GM21619 (cell line): ENCODE measurements at regions not wholly inside any gene's neighbourhood (a gene's known extent, or its start where the extent isn't known, plus 50 kb on each side); places are given as distances from the start of the nearest gene placed in this dataset.

Experiments used
- ATAC-seq: cut with Tn5 transposase; IDR thresholded peaks from one replicate; pipeline ENCODE4 v1.9.1; 2021; ENCODE audit not compliant: unreplicated experiment

DNA sequence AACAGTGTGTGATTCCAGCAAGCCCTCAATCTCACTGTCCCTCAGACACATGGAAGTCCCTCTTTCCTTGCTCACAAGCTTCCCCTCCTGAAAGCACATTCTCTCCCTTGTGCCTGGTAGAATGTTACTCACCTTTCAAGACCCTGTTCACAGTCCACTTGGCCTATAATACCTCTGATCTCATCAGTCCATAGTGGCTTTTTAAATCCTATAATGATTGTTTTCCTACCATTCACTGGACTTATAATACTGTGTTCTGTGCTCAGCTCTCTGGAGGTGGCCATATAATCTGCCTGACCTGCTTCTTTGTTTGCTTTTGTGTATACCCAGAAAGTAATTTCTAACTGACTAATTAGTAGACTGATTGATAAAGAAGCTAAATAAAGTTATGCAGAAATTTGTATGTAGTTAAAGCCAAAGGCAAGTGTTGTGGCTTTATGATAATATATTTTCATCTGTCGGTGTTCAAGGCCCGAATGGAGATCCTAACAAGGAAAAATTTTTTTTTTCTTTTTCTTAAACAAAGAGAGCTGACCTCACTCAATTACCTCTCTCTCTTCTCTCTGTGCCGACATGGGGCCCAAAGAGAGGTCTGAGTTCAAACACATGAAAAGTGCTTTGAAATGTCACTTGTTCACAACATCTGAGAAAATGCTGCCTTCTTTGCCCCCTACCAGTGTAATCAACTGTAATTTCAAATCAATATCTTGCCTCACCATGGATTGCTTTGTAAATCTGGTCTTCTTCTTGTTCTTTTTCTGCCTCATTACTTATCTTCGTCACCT, 1033.0 kb upstream of the PIK3C3 start:
- ATAC-seq: no peak

DNA sequence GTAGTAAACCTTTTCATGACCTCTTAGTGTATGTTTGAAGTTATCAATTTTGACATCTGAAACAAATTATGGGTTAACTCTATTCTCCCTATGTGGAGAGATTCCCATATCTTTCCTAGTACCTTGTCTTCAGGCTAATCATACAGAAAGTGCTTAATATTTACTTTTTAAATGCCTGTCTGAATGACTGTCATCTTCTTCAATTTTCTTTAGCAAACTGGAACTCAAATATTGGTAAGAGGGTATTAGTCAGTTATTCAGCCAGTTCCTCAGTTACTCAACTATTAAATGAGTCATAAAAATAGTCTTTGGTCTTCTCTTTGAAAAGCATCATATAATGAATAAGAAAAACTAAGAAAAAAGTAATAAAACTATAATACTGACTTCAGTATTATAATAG, 1038.0 kb upstream of the PIK3C3 start:
- no peak for ATAC-seq

DNA sequence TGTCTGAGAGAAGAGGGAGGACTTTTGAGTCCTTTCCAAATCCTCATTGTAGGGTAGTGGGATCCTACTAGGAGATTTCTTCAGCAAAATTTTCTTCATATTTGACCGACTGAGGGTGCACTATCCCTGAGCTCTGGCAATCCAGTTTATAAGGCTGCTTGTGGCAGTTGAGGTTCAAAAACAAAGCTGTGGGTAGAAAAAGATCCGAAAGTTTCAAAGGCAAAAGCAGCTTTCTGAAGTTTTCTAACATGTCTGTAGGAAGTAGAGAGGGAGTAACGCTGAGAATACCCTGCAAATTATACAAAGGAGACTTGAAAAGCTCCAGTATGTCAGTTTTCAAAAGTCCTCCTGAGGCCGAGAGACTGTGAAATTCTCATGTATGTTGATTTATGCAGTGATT, 1039.3 kb upstream of the PIK3C3 start:
- no peak for ATAC-seq

DNA sequence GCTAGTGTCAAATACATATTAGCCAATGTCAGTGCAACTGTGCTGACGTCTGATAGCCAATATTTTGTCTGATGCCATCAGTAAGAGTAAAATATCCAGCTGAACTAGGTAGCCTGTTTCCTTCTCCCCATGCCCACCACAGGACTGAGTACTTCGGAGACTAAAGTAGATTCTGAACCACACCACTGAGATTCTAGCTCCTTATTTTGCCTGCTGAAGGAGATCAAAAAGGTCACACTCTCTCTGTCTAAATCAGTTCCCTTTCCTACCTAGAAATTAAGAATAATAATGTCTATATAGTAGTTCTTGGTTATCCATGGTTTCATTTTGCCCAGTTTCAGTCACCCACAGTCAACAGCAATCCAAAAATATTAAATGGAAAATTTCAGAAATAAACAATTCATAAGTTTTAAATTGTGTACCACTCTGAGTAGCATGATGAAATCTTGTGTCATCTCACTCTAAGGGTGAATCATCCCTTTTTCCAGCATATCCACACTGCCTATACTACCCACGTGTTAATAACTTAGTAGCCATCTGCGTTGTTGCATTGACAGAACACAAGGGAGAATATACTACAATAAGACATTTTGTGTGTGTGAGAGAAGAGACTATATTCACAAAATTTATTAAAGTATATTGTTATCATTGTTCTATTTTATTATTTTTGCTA, 1043.3 kb upstream of the PIK3C3 start:
- ATAC-seq: no peak

DNA sequence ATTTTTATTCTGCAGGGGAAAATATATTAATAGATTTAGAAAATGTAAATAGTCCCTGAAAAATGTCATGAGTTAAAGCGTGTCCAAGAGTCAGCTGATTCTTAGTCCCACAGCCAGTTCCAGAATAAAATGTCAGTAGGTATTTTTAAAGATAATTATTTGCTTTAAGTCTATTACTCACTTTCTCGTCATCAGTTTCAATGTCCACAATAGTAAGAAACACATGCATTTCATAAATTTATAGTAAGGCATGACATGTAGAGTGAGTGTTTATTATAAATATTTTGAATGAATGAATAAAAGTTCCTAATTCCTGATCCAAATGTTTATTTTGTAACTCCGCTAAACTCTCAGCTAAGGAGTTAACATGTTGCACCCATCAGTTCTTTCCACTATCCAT, 1044.0 kb upstream of the PIK3C3 start:
- no peak for ATAC-seq

DNA sequence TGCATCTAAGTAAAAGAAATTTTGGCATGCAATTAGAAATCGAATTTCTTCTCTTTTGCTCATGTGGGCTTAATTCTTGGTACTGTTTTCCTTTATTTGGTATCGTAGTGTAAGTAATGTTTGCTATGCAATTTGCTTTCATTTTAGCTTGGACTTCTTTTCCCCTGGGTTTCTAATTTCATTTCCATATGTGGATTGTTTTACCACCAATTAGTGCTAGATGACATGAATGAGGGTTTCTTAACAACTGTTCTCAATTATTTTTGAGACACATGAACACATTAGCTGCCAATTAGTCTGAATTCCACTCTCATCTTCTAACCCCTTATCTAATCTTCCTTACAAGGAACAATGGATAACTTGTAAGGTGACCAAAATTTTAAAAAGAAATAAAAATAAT, 1047.2 kb upstream of the PIK3C3 start:
- ATAC-seq: no peak

DNA sequence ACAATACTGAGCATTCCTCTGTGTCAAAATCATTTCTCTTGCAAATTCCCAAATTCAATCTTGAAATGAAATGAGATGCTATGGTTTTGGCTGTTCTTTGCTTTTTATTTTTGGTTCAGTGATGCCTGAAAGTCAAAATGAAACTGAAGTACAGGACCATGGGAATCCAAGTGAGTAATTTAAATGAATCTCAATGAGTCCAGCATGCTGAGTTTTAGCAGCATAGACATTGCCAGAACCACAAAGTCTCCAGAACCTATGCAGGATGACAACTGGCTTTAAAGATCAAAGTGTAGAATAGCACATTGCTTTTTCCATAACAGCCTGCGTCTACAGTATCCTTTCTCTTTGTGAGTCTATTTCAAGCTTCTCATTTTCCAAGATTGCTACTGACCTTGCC, 1050.7 kb upstream of the PIK3C3 start:
- ATAC-seq: no peak

DNA sequence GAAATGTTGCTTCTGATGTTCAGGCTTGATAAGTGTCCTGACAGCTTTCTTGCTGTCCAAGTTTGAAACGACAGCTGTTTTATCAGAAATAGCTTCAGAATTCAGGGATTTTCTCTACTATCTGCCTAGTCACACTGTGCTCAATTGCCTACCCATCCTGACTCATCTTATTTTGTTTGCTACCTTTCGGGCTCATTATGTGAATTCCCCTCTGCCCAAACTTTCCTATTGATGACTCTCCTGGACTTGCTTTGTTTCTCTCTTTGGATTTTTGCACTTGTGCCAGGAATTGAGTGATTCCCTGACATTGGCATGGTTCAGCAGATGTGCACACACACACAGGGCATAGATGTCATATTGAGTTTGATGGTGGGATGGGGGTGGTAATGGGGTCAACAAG, 1052.6 kb upstream of the PIK3C3 start:
- ATAC-seq: no peak

DNA sequence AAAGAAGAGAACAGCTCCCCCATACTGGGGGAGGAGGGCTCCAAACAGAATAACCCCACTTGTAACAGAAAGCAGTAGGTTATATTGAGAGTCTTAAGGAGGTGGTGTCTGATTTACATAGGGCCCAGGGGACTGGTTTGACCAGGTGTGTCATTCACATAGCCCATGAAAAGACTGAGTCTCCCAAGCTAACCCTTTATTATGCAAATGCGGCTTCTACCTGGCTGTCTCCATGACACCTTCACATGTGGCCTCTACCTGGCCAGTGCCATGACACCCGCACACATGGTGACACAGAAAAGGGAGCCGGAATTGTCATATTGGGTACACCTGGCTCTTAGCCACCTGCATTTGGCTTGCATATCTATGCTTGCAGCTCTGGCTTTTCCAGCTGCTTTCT, 1057.2 kb upstream of the PIK3C3 start:
- ATAC-seq: no peak

DNA sequence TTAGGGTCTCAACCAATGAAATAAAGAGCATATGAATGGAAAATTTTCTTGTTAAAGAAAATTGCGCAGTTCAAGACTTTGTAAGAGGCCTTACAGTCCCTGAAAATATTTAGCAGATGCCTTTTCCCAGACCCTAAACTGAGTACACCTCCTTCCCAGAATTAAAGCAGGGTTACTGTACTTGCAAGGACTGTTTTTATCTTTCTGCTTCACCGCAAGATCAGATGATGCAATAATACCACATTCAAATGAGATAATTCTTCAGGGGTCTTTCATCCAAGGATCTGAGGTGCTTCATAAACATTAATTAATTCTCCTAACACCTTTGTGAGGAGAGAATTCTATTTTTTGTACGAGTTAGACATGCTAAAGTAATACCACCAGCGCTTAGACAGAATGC, 1071.8 kb upstream of the PIK3C3 start:
- no peak for ATAC-seq

DNA sequence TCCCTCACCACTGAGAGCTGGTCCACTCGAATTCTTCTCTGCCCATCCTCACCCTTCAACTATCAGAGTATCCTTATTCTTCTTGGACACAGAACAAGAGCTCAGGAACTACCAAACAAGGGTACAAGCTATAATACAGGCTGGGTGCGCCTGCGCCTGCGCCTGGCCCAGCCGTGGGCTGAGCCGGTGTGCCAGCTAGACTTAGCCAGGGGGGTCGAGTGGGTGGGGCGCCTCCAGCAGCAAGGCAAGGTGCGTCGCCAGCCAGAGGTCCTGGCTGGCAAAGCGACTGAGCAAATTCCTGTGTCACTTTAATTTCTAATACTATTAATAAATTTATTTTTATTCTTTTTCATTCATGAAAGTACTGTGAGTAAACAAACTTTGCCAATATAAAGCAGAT, 1072.6 kb upstream of the PIK3C3 start:
- ATAC-seq: no peak

DNA sequence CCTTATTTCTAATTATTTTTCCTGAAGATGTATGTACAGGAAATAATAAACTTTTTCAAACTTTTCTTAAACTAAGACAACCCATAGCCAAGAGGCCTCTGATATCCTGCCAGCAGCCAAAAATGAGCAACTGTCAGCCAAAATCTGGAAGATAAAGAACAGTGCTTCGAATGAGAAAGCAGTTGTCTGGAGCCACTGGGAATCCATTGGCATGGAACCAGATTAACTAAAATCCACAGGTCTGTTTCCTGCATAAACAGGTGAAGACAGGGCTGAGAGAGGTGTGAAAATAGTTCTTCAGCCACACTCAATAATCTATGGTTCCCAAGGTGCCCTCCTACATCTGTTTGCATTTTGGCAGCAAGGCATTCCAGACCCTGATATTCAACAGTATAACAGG, 1076.7 kb upstream of the PIK3C3 start:
- no peak for ATAC-seq

DNA sequence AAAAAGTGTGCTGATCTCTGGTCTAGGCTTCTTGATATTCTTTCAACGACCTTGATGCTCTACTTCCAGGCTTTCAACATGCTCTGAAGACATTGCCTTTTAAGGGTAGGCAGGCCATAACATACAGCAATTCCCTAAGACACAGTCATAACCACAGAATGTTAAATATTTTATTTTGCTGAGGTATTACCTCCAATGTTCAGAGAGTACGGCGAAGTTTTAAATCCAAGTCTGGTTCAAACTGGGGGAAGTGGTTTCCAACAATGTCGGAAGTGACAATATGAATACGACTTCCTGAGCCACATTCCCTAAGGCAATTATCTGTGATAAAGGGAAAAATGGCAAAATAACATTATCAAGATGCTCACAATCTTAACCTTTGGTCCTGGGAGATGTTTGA, 1077.9 kb upstream of the PIK3C3 start:
- no peak for ATAC-seq

DNA sequence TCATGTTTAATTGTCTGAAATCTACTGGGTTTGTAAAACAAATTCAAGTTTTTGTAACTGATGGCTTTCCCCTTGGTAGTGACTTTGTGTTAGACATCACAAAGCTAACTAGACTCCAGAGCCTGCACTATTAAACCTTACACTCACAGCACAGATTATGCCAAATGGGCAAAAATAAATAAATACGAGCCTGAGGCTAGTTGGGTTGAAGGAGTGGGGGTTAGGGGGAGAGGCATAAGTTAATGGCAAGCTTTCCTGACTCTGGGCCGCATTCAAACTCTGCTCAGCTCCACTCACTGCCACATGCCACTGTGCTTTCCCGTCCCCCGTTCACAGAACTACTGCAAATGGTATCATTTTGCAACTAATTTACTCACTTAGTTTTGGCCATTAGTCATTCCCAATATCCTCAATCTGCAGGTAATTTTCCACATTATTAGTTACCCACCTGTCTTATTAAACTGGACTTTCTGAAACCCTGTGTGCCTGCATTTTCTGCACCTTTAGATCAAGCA, 1079.9 kb upstream of the PIK3C3 start:
- ATAC-seq: no peak

DNA sequence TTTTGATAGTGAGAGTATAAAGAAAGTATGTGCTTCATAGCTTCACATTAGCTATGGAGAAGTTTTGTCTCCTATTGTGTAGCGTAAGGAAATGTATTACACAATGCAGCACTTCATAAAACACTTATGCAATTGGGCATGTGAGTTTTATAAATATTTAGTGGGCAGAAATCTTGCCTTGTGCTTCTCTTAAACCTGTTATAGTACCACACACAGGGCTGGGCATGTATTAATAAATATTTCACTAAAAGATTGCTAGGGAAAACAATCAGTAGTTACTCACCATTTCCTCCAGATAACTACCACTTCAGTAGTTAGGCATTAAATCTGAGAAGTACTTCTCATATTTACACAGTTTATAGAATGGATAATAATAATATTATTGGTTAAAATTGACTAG, 1080.8 kb upstream of the PIK3C3 start:
- no peak for ATAC-seq

DNA sequence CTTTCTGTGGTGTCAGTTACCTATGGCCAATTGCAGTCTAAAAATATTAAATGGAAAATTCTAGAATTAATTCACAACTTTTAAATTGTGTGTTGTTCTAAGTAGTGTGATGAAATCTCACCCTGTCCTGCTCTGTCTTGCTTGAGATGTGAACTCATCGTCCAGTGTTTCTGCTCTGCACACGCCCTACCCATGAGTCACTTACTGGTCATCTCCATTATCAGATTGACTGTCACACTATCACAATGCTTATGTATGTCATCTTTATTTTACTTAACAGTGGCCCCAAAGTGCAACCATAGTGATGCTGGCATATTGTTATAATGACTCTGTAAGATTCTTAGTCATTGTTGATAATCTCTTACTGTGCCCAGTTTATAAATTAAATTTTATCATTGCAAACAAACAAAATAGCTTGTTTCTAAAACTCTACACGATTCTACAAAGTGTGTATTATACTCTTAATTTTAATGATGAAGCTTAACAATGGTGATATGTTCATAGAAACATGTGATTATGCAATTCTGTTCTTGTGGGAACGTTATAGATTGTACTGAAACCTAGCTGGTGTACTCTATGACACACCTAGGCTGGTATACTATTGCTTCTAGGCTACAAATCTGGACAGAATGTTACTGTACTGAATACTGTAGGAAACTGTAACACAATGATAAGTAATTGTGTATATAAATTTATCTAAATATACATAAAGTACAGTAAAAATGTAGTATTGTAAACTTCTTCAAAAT, 1086.8 kb upstream of the PIK3C3 start:
- ATAC-seq: no peak

DNA sequence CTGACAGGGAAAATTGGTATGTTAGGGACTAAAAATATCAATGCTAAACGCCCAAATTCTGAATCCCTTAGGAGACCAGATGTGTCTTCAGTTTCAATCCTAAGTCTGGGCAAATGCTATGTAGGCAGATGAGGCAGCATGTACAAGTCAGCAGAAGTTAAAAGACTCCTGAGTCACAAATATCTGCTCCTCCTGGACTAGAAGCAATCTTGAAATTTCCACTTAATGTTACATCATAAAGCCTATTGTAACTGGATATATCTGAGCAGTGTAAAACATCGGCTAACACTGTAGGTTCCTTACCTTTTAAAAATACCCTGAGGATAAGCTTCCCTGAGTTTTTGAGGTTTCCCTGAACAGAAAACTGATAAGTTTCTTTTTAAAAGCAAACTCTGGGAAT, 1087.6 kb upstream of the PIK3C3 start:
- ATAC-seq: no peak

DNA sequence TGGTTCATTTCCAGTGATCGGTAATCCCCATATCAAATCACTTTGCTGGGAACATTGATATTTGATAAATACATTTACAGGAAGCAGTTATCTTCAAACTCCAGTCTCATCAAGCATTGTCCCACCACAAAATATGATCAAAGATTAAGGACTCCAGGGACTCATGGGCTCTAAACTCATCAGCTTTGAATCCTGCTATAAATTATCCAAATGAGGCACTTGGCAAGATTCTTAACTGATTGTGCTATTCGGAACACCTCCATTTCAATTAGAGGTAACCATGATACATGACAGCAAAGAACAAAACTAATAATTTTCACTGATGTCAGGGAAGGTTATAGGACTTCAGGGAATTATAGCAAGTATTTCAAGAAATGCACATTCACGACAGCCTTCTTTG, 1088.1 kb upstream of the PIK3C3 start:
- ATAC-seq: no peak

DNA sequence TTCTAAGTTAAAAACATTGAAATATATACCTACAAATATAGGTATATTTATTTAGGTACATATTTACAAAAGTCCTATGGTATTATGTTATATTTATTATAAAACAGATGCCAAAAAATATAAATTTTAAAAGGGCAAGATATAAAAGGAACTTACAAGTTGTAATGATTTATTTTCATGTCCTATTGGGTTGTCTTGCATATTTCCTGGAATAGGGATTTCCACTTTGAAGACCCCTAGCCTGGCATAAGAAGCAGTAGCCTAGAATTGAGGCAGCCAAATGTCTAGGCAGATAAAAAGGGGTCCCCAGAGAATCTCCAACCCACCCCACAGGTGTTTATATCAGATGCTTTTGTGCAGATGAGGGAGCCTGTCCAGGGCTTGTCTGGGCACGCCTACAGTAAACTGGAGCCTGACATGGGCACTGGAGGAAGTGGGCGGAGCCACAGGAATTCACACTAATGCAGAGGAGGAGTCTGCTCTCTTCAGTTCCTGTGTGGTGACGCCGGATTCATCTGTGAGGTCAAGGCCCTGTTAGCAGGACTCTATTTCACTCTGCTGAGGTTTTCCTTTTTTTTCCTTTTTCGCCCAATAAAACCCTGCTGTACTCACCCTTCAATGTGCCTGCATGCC, 1088.9 kb upstream of the PIK3C3 start:
- ATAC-seq: no peak

DNA sequence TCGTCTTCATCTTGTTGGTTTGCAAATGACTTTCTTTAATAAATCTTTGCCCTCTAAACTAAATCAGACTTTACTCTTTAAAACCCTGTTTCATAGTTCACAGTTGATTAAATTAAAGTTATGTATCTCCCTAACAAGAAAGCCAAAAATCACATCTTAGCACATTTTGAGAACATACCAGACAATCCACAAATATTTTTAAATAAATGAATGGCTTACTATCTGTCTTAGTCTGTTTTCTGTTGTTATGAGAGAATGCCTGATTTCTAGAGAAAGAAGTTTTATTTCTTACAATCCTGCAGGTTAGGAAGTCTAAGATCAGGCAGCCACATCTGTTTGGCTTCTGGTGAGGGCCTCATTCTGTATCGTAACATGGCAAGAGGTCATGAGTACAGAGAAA, 1090.2 kb upstream of the PIK3C3 start:
- no peak for ATAC-seq

DNA sequence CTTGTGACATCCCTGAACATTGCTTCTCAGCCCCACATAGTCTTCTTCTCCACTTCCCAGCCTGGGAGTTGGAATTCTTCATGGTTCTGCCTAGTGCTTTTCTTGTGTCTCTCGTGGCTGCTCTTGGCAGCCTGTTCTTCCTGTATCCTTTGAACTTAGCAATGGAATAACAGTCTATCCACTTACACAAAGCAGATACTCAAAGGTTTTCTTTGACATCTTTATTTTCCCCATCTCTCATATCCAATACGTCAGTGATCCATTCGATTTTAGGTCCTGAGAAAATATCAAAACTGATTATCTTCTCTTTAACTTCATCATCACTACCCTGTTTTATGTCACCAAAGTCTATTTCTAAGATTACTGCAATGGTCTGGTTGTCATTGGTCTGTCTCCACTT, 1091.2 kb upstream of the PIK3C3 start:
- no peak for ATAC-seq
